Activated T-helper 2 cell treated with anti-CD3 and anti-CD28 coated beads, Interferon-gamma antibody, Interleukin-2, Interleukin-4, amounts not matched to agents 10 μg/mL and 5 μg/mL and 100 μg/mL, durations not matched to agents 14 hours and 24 hours and 36 hours (primary cell): ENCODE measurements at regions not wholly inside any gene's neighbourhood (a gene's known extent, or its start where the extent isn't known, plus 50 kb on each side); places are given as distances from the start of the nearest gene placed in this dataset.

ENCODE experiments used
- DNase-seq: peaks from one replicate; pipeline ENCODE4 v3.0.0; 2021; ENCODE audit warnings: low spot score
- H3K27ac Mint-ChIP-seq: one replicate; pipeline ENCODE4 v1.8.0; 2021; ENCODE audit warnings: mixed read lengths
- H3K27me3 Mint-ChIP-seq: one replicate; pipeline ENCODE4 v1.8.0; 2021; ENCODE audit warnings: low read depth, mixed read lengths
- H3K36me3 Mint-ChIP-seq: one replicate; pipeline ENCODE4 v1.8.0; 2021; ENCODE audit warnings: low read depth, mixed read lengths
- H3K4me1 Mint-ChIP-seq: one replicate; pipeline ENCODE4 v1.8.0; 2021; ENCODE audit warnings: low read depth, mixed read lengths
- H3K4me3 Mint-ChIP-seq: one replicate; pipeline ENCODE4 v1.8.0; 2021; ENCODE audit warnings: low read depth, mild to moderate bottlenecking, moderate library complexity, mixed read lengths
- H3K9me3 Mint-ChIP-seq: one replicate; pipeline ENCODE4 v1.8.0; 2021; ENCODE audit warnings: mixed read lengths
- intact Hi-C: fragments of 100-400 bp; cut with micrococcal nuclease; formaldehyde crosslinking; loops from one replicate; pipeline ENCODE4 v1.15.1; 2023

GRCh38 chr11:95549301-95549700 is 240.3 kb downstream of the FAM76B start:
- DNase-seq: no peak
- peaks cover 3% of the 10 kb centered on the region for H3K9me3 Mint-ChIP-seq
- H3K36me3 Mint-ChIP-seq: no peaks in the 10 kb centered on the region
- intact Hi-C loops: no loop called here
- no peak overlapping the region for H3K4me3 Mint-ChIP-seq
- H3K4me1 Mint-ChIP-seq: peaks cover 16% of the 10 kb centered on the region
- H3K27ac Mint-ChIP-seq: no peak overlapping the region
- no peaks in the 10 kb centered on the region for H3K27me3 Mint-ChIP-seq

GRCh38 chr11:95548416-95548815 is 241.2 kb downstream of the FAM76B start:
- Mint-ChIP-seq H3K27ac (no peak overlapping the region), H3K9me3 (peaks cover 3% of the 10 kb centered on the region), H3K4me3 (no peak overlapping the region), H3K4me1 (peaks cover 11% of the 10 kb centered on the region), H3K36me3 (no peaks in the 10 kb centered on the region), H3K27me3 (no peaks in the 10 kb centered on the region)
- intact Hi-C loops: no loop called here
- no peak for DNase-seq

GRCh38 chr11:95547976-95548375 is 241.6 kb downstream of the FAM76B start:
- no peaks in the 10 kb centered on the region for H3K36me3 Mint-ChIP-seq
- intact Hi-C loops: no loop called here
- peaks cover 3% of the 10 kb centered on the region for H3K9me3 Mint-ChIP-seq
- no peak overlapping the region for H3K4me3 Mint-ChIP-seq
- no peak overlapping the region for H3K27ac Mint-ChIP-seq
- H3K27me3 Mint-ChIP-seq: no peaks in the 10 kb centered on the region
- no peak for DNase-seq
- peaks cover 11% of the 10 kb centered on the region for H3K4me1 Mint-ChIP-seq

- Mint-ChIP-seq H3K4me1 (peaks cover 10% of the 10 kb centered on the region), H3K9me3 (peaks cover 3% of the 10 kb centered on the region), H3K27me3 (no peaks in the 10 kb centered on the region), H3K36me3 (no peaks in the 10 kb centered on the region), H3K4me3 (no peak overlapping the region), H3K27ac (no peak overlapping the region)
- intact Hi-C loops: no loop called here
- DNase-seq: no peak
These were observed 242.4 kb downstream of the FAM76B start for GRCh38 chr11:95547186-95547585.

GRCh38 chr11:95545116-95545875 is 244.3 kb downstream of the FAM76B start:
- H3K27ac Mint-ChIP-seq: no peak overlapping the region
- H3K4me3 Mint-ChIP-seq: no peak overlapping the region
- H3K9me3 Mint-ChIP-seq: peaks cover 3% of the 10 kb centered on the region
- peaks cover 10% of the 10 kb centered on the region for H3K4me1 Mint-ChIP-seq
- intact Hi-C loops: no loop called here
- no peaks in the 10 kb centered on the region for H3K36me3 Mint-ChIP-seq
- no peaks in the 10 kb centered on the region for H3K27me3 Mint-ChIP-seq
- DNase-seq: no peak

GRCh38 chr11:95544095-95544856 is 245.3 kb downstream of the FAM76B start:
- DNase-seq: no peak
- H3K9me3 Mint-ChIP-seq: no peaks in the 10 kb centered on the region
- no peaks in the 10 kb centered on the region for H3K36me3 Mint-ChIP-seq
- H3K27me3 Mint-ChIP-seq: no peaks in the 10 kb centered on the region
- H3K27ac Mint-ChIP-seq: no peak overlapping the region
- intact Hi-C loops: loop anchor here (1.0 kb wide), 1 partner anchor 12 kb away; no protein-coding TSS in a partner anchor
- H3K4me3 Mint-ChIP-seq: no peak overlapping the region
- H3K4me1 Mint-ChIP-seq: peaks cover 4% of the 10 kb centered on the region

GRCh38 chr11:95542868-95543551 is 246.6 kb downstream of the FAM76B start:
- no peaks in the 10 kb centered on the region for H3K9me3 Mint-ChIP-seq

GRCh38 chr11:95541715-95542114 is 247.9 kb downstream of the FAM76B start:
- Mint-ChIP-seq H3K36me3 (no peaks in the 10 kb centered on the region), H3K4me1 (peaks cover 3% of the 10 kb centered on the region), H3K9me3 (no peaks in the 10 kb centered on the region), H3K27me3 (peaks cover 3% of the 10 kb centered on the region), H3K27ac (no peak overlapping the region), H3K4me3 (no peak overlapping the region)
- DNase-seq: no peak
- intact Hi-C loops: no loop called here

More at GRCh38 chr11:95542868-95543551, 246.6 kb downstream of the FAM76B start:
- H3K4me3 Mint-ChIP-seq: no peak overlapping the region
- no peaks in the 10 kb centered on the region for H3K36me3 Mint-ChIP-seq
- peaks cover 2% of the 10 kb centered on the region for H3K27me3 Mint-ChIP-seq
- no peak for DNase-seq
- no peak overlapping the region for H3K27ac Mint-ChIP-seq
- intact Hi-C loops: no loop called here
- H3K4me1 Mint-ChIP-seq: peaks cover 4% of the 10 kb centered on the region

- DNase-seq: no peak
- H3K9me3 Mint-ChIP-seq: peaks cover 24% of the 10 kb centered on the region
- peaks cover 6% of the 10 kb centered on the region for H3K36me3 Mint-ChIP-seq
- H3K27me3 Mint-ChIP-seq: peaks cover 3% of the 10 kb centered on the region
- peaks cover 8% of the 10 kb centered on the region for H3K4me1 Mint-ChIP-seq
- no peak overlapping the region for H3K27ac Mint-ChIP-seq
- H3K4me3 Mint-ChIP-seq: no peak overlapping the region
- intact Hi-C loops: no loop called here
These were observed 253.4 kb downstream of the FAM76B start for GRCh38 chr11:95536047-95536690.

- DNase-seq: no peak
- intact Hi-C loops: no loop called here
- Mint-ChIP-seq H3K27me3 (peaks cover 5% of the 10 kb centered on the region), H3K4me3 (no peak overlapping the region), H3K36me3 (peaks cover 6% of the 10 kb centered on the region), H3K27ac (no peak overlapping the region), H3K9me3 (peaks cover 24% of the 10 kb centered on the region), H3K4me1 (peaks cover 8% of the 10 kb centered on the region)
These were observed 254.8 kb downstream of the FAM76B start for GRCh38 chr11:95534809-95535208.

- H3K4me3 Mint-ChIP-seq: no peak overlapping the region
- H3K36me3 Mint-ChIP-seq: peaks cover 6% of the 10 kb centered on the region
These were observed 255.4 kb downstream of the FAM76B start for GRCh38 chr11:95534226-95534625.

GRCh38 chr11:95531116-95531515 is 258.5 kb downstream of the FAM76B start:
- peaks cover 6% of the 10 kb centered on the region for H3K36me3 Mint-ChIP-seq
- H3K4me3 Mint-ChIP-seq: no peak overlapping the region
- DNase-seq: no peak
- peaks cover 2% of the 10 kb centered on the region for H3K27me3 Mint-ChIP-seq
- H3K9me3 Mint-ChIP-seq: peaks cover 24% of the 10 kb centered on the region
- intact Hi-C loops: no loop called here
- peaks cover 2% of the 10 kb centered on the region for H3K4me1 Mint-ChIP-seq
- no peak overlapping the region for H3K27ac Mint-ChIP-seq

More at GRCh38 chr11:95534226-95534625, 255.4 kb downstream of the FAM76B start:
- Mint-ChIP-seq H3K27me3 (peaks cover 5% of the 10 kb centered on the region), H3K4me1 (peaks cover 8% of the 10 kb centered on the region), H3K9me3 (peaks cover 24% of the 10 kb centered on the region), H3K27ac (no peak overlapping the region)
- intact Hi-C loops: no loop called here
- DNase-seq: no peak
